HG02763 (cell line): ENCODE measurements at regions not wholly inside any gene's neighbourhood (a gene's known extent, or its start where the extent isn't known, plus 50 kb on each side); places are given as distances from the start of the nearest gene placed in this dataset.
"Not testable (repeated sequence)": the region's sequence is repeated elsewhere in the genome, so short reads cannot be mapped to it uniquely, and the experiment has no call there.

Source experiments
- ATAC-seq: cut with Tn5 transposase; IDR thresholded peaks from one replicate; pipeline ENCODE4 v1.9.1; 2021; ENCODE audit warnings: mild to moderate bottlenecking, moderate library complexity; ENCODE audit not compliant: unreplicated experiment

DNA sequence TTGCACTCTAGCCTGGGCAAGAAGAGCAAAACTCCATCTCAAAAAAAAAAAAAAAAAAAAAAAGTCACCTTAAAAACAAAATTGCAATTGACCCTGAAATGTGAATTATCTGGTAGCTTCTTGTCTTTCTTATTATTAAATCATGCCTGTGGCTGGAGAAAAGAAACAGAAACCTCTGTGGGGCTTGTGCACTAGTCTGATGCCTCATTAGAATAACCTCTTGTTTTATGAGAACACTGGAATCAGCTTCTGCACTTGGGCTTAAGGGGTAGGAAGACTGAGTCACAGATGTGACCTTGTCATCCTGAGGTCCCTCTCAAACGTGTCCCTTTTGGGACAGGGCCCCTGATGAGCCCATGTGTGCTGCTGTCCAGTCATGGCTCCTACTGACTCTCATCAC is 237.9 kb downstream of the DACT1 start:
- ATAC-seq: no peak

GRCh38 chr14:58876608-58877007 is 238.8 kb downstream of the DACT1 start:
- no peak for ATAC-seq

- ATAC-seq: no peak
Measured at GRCh38 chr14:58878439-58879139, 240.8 kb downstream of the DACT1 start.

GRCh38 chr14:58881433-58881832 is 243.7 kb downstream of the DACT1 start:
- ATAC-seq: no peak

- ATAC-seq: no peak
Measured at GRCh38 chr14:58882577-58883018, 244.8 kb downstream of the DACT1 start.

DNA sequence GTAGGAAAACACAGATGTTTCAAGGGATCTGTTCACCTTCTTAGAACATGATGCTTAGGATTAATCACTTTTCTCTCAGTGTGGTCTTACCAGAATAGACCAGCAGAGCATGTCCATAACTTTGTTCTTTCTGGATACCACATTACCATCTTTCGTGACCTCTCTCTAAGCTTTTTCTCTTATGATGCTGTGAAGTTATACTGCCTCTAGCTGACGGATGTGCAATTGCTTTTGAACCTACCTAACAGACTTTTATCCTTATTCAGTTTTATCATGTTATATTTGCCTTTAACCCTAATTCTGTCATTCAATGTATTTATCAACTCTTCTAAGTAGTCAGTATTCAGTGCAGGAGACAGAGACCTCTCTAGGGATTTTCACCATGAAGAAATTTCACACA is 246.7 kb downstream of the DACT1 start:
- ATAC-seq: no peak

DNA sequence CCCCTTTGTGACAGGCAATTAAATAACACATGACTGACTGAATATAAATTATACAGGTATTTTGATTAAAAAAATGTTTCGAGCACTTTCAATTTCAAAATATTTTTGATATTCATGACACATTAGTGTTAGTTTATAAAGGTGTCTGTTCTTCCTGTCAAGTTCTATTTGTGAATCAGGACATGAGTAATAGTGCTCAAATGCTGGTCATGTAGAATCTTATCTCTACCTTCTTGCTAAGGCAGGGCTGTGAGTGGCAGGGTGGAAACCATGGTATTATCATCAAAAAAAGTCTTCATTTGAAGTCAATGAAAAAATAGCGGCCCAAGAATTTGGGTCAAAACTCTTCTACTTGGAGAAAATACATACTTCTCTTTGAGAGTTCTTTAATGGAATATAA is 250.2 kb downstream of the DACT1 start:
- no peak for ATAC-seq

DNA sequence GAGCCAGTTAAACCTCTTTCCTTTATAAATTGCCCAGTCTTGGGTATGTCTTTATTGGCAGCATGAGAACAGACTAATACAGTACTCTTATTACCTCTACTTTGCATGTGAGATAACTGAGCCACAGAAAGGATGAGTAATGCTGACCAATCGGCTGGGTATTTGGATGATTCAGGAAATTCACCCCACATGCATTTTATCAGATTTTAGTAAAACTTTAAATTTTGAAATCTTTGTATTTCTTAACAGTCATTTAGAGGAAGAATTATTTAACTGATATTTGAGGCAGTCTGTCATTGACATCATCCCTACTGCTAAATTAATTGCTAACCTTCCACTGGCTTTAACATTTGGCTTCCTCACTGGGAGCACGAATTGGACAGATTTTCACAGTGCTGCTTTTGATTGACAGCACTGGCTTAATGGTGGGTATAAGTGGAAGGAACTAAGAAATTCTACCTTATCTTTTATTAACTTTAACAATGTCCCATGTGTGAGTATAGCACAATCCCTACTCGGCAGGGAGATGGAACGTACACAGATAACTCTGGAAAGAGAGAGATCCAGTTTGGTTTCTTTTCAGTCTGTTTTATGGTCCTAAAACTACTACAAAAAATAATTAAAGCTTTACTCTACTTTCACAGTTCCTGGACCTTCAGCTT is 261.0 kb downstream of the DACT1 start:
- ATAC-seq: no peak

DNA sequence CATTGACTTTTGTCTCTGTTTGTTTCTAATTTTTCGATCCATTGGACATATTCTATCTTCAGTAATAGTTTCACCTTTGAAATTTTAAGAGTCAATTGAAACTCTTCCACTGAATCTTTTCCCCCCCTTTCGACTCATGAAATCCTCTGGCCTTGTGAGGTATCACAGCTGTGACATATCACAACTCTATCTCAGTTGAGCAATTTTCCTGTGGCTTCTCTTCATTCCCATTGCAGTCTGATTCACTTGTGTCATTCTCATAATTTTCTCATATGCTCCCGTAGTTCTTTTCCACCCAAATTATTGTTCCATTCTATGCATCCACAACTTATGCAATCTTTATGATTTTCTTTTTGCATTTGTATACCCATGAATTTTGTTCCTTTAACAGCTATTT is 261.6 kb downstream of the DACT1 start:
- ATAC-seq: no peak

DNA sequence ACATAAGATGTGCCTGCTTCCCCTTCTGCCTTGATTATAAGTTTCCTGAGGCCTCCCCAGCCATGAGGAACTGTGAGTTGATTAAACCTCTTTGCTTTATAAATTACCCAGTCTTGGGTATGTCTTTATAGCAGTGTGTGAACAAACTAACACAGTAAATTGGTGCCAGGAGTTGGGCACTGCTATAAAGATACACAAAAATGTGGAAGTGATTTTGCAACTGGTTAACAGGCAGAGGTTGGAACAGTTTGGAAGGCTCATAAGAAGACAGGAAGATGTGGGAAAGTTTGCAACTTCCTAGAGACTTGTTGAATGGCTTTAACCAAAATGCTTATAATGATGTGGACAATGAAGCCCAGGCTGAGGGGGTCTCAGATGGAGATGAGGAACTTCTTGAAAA is 264.1 kb downstream of the DACT1 start:
- ATAC-seq: no peak

DNA sequence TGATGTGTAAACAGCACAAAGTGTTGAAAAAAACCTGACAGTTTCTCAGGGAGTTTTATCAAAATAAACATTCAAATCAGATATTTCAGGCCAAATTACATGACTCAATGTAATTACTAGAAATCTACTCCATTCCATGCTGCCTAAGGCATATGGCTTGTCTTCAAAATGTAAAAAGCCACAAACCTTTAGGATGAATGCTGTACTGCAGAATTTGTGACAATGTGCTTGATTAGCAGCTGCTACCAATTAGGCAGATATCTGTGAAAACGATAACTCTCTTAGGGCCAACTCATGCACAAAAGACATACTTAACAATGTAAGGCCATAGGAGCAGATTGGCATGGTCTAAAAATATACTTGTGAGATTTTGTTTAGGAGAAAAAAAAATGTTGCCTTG is 267.0 kb downstream of the DACT1 start:
- no peak for ATAC-seq

DNA sequence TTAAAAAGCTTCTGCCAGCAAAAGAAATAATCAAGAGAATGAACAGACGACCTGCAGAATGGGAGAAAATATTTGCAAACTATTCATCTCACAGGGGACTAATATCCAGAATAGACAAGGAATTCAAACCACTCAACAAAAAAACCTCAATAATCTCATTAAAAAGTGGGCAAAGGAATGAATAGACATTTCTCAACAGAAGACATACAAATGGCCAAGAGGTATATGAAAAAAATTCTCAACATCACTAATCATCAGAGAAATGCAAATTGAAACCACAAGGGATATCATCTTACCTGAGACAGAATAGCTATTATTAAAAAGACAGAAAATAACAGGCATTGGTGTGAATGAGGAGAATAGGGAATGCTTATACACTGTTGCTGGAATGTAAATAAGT is 270.0 kb downstream of the DACT1 start:
- no peak for ATAC-seq

DNA sequence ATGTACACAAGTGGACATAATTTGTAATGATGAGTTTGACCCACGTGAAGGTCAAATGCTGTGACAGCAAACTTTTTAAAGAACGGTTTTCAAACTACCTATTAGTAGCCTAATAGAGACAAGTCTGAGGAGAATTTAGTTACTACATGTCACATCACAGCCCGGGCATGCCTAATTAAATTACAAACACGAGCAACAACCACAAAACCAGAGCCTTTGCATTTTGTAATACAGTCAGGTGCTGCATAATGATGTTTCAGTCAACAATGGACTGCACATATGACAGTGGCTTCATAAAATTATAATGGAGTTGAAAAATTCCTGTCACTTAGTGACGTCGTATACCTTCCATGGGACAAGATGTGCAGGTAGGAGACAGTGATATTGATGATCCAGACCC is 274.5 kb downstream of the DACT1 start:
- no peak for ATAC-seq

GRCh38 chr14:58912799-58913432 is 275.2 kb downstream of the DACT1 start:
- no peak for ATAC-seq

DNA sequence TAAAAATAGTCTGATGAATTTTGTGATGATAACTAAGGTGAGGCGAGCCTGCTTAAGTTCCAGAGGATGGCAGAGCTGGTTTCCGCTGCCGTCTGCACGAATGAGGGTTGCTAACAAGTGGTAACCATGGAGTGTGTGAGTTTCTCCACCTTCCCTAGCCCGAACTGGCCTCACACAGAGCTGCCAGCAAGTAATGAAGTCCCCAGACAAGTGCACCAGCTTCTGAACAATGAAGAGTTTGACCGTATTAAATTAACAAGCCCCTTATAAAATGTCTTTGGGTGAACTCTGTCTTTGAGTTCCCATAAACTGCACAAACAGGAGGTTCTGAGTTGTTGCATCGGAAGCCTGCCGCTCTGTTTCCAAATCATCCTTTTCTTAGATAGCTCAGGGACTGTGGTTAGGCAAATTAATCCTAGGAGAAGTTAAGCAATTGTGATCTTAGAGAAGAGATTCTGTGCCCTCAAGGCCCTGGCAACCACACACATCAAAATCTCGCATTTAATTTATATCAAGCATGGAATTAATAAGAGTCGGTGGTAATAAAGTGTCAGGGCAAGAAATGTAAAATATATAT is 274.1 kb upstream of the DAAM1 start:
- ATAC-seq: no peak

- ATAC-seq: no peak
Measured at GRCh38 chr14:58915646-58916045, 272.8 kb upstream of the DAAM1 start.

GRCh38 chr14:58918066-58918738 is 270.3 kb upstream of the DAAM1 start:
- ATAC-seq: no peak

- ATAC-seq: no peak
Measured at GRCh38 chr14:58919217-58919616, 269.2 kb upstream of the DAAM1 start.

DNA sequence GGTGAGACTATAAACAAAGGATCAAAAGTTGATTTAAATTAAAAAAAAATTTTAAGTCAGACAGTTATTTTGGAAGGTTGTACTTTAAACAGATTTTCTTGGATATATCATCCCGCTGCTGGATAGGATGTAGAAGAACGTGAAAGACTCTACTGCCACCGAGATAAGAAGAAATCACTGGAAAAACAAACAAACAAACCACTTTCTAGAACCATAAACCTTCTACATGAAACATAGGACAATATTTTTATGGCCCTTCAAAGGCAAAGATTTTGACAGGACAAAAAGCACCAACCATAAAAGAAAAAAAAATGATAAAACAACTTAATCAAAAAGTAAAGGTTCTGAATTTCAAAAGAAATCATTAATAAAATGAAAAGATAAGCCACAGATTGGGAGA is 268.2 kb upstream of the DAAM1 start:
- ATAC-seq: no peak

DNA sequence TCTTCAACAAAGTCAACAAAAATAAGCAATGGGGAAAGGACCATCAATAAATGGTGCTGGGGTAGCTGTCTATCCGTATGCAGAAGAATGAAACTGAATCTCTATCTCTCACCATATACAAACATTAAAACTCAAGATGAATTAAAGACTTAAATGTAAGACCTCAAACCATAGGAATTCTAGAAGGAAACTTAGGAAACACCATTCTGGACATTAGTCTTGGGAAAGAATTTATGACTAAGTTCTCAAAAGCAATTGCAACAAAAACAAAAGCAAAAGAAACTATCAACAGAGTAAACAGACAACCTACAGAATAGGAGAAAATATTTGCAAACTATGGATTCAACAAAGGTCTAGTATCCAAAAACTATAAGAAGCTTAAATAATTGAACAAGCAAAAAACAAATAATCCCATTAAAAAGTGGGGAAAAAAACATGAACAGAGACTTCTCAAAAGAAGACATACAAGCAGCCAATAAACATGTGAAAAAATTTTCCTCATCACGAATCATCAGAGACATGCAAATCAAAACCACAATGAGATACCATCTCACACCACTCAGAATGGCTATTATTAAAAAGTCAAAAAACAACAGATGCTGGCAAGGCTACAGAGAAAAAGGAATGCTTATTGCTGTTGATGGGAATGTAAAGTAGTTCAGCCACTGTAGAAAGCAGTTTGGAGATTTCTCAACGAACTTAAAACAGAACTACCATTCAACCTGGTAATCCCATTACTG is 266.1 kb upstream of the DAAM1 start:
- not testable (repeated sequence) for ATAC-seq
